ENCODE measurements at regions not wholly inside any gene's neighbourhood (a gene's known extent, or its start where the extent isn't known, plus 50 kb on each side); places are given as distances from the start of the nearest gene placed in this dataset.

GRCh38 chr1:118340928-118341910, 156.2 kb upstream of the SPAG17 start:
- TF ChIP-seq CTCF (IDR thresholded peaks at IDR 0.05) (no peak), POLR2A (IDR thresholded peaks at IDR 0.05) (no peak)

Measured in lower leg skin (tissue), 3 donors.